ENCODE measurements at regions not wholly inside any gene's neighbourhood (a gene's known extent, or its start where the extent isn't known, plus 50 kb on each side); places are given as distances from the start of the nearest gene placed in this dataset.

DNA sequence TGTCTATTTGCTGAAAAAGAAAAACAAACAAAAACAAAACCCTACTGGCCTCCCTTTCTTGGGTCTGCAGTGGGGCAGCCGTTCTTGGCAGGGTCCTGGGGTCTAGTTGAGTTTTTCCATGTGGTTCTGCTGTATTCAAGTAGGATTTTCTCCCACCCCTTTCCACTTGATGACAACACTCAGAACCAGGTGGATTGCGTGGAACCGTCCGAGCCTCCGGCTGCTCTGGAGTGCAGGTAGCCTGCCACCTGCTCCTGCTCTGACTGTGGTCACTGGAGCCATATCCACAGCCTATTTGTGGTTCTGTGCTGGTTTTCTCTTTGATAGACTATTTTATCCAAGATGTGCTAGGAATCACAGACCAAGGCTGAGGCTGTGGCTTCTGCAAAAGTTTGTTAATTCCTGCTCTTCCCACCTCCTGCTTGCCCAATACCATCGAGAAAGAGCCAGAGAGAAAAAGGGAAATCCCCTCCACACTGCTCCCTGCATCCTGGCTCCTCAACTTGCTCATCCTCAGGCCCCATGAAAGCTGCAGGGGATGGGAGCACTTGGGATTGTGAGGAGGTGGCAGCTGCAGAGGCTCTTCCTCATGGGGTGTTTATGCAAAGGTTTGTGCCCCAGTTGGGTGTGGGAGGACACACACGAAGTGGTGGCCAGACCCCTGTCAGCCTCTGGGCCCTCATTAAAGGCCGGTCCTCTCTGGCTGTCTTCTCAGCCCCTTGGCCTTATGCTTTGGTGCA is 377.8 kb upstream of the TNRC6C start:
- H3K4me1 ChIP-seq (ENCODE audit: control insufficient read depth, insufficient read depth, low read length): no peaks in the 10 kb centered on the region
- H3K36me3 ChIP-seq (ENCODE audit: control insufficient read depth, insufficient read depth, low read length): no peaks in the 10 kb centered on the region
- no peak overlapping the region for H3K9ac ChIP-seq (ENCODE audit: low read length)
- no peak overlapping the region for H3K4me3 ChIP-seq (ENCODE audit: low read length)
- H3K27me3 ChIP-seq (ENCODE audit: control insufficient read depth, insufficient read depth, low read length): no peaks in the 10 kb centered on the region
- H3K9me3 ChIP-seq (ENCODE audit: control insufficient read depth, low read length): no peaks in the 10 kb centered on the region

DNA sequence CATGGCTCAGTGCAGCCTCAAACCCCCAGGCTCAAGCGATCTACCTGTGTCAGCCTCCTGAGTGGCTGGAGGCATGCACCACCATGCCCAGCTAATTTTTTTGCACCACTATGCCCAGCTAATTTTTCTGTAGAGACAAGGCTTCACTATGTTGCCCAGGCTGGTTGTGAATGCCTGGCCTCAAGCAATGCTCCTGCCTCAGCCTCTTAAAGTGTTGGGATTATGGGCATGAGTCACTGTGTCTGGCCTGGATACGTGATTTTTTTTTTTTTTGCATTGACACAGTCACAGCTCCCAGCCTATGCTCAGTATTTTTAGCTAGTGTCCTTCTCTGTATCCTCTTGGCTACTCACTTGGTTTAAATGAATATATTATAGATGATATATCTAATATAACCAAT is 377.0 kb upstream of the TNRC6C start:
- H3K4me3 ChIP-seq (ENCODE audit: low read length): no peak overlapping the region
- no peaks in the 10 kb centered on the region for H3K4me1 ChIP-seq (ENCODE audit: control insufficient read depth, insufficient read depth, low read length)
- H3K9me3 ChIP-seq (ENCODE audit: control insufficient read depth, low read length): no peaks in the 10 kb centered on the region
- H3K9ac ChIP-seq (ENCODE audit: low read length): no peak overlapping the region
- no peaks in the 10 kb centered on the region for H3K27me3 ChIP-seq (ENCODE audit: control insufficient read depth, insufficient read depth, low read length)
- no peaks in the 10 kb centered on the region for H3K36me3 ChIP-seq (ENCODE audit: control insufficient read depth, insufficient read depth, low read length)

DNA sequence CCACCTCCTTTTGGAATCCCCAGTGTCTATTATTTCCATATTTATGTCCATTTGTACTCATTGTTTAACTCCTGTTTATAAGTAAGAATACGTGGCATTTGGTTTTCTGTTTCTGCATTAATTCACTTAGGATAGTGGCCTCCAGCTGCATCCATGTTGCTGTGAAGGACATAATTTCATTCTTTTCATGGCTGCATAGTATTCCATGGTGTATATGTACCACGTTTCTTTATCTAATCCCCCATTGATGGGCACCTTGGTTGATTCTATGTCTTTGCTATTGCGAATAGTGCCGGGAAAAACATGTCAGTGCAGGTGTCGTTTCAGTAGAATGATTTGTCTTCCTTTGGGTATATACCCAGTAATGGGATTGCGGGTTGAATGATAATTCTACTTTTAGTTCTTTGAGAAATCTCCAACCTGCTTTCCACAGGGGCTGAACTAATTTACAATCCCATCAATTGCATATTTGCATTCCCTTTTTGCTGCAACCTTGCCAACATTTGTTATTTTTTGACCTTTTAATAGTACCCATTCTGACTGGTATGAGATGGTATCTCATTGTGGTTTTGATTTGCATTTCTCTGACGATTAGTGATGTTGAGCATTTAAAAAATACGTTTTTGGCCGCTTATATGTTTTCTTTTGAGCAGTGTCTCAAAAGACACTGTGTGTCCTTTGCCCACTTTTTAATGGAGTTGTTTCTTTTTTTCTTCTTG is 373.2 kb upstream of the TNRC6C start:
- Histone ChIP-seq H3K27me3 (ENCODE audit: control insufficient read depth, insufficient read depth, low read length) (no peaks in the 10 kb centered on the region), H3K4me1 (ENCODE audit: control insufficient read depth, insufficient read depth, low read length) (no peaks in the 10 kb centered on the region), H3K36me3 (ENCODE audit: control insufficient read depth, insufficient read depth, low read length) (no peaks in the 10 kb centered on the region), H3K9me3 (ENCODE audit: control insufficient read depth, low read length) (no peaks in the 10 kb centered on the region), H3K4me3 (ENCODE audit: low read length) (no peak overlapping the region), H3K9ac (ENCODE audit: low read length) (no peak overlapping the region)

- Histone ChIP-seq H3K9me3 (ENCODE audit: control insufficient read depth, low read length) (no peaks in the 10 kb centered on the region), H3K27me3 (ENCODE audit: control insufficient read depth, insufficient read depth, low read length) (peaks cover 3% of the 10 kb centered on the region), H3K4me3 (ENCODE audit: low read length) (no peak overlapping the region)
Observed at GRCh38 chr17:77590951-77591735, 367.4 kb upstream of the TNRC6C start.

GRCh38 chr17:77592106-77592865 is 366.2 kb upstream of the TNRC6C start:
- H3K27me3 ChIP-seq (ENCODE audit: control insufficient read depth, insufficient read depth, low read length): peaks cover 3% of the 10 kb centered on the region
- no peak overlapping the region for H3K4me3 ChIP-seq (ENCODE audit: low read length)
- no peaks in the 10 kb centered on the region for H3K4me1 ChIP-seq (ENCODE audit: control insufficient read depth, insufficient read depth, low read length)
- H3K9ac ChIP-seq (ENCODE audit: low read length): no peak overlapping the region
- no peaks in the 10 kb centered on the region for H3K36me3 ChIP-seq (ENCODE audit: control insufficient read depth, insufficient read depth, low read length)
- no peaks in the 10 kb centered on the region for H3K9me3 ChIP-seq (ENCODE audit: control insufficient read depth, low read length)

More at GRCh38 chr17:77590951-77591735, 367.4 kb upstream of the TNRC6C start:
- H3K4me1 ChIP-seq (ENCODE audit: control insufficient read depth, insufficient read depth, low read length): no peaks in the 10 kb centered on the region
- no peak overlapping the region for H3K9ac ChIP-seq (ENCODE audit: low read length)
- no peaks in the 10 kb centered on the region for H3K36me3 ChIP-seq (ENCODE audit: control insufficient read depth, insufficient read depth, low read length)

DNA sequence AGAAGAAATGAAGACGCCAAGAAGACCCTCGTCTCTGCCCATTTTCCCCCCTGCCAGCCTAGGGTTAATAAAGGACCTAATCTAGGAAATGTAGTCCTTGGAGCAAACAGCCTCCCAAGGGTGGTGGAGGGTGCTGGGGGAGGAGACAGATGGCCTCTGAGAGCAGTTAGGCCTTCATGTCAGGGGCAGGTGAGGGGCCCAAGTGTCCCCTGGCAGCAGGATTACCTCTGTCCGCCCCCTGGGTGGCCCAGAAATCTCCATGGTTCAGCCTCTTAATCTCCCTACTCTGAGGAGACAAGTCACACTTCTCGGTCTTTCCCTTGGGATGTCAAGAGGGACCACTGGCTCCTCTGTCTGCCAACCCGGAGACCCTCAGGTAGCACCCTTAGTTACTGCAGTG is 365.4 kb upstream of the TNRC6C start:
- Histone ChIP-seq H3K9ac (ENCODE audit: low read length) (no peak overlapping the region), H3K9me3 (ENCODE audit: control insufficient read depth, low read length) (no peaks in the 10 kb centered on the region), H3K36me3 (ENCODE audit: control insufficient read depth, insufficient read depth, low read length) (no peaks in the 10 kb centered on the region), H3K27me3 (ENCODE audit: control insufficient read depth, insufficient read depth, low read length) (peaks cover 3% of the 10 kb centered on the region), H3K4me3 (ENCODE audit: low read length) (no peak overlapping the region), H3K4me1 (ENCODE audit: control insufficient read depth, insufficient read depth, low read length) (no peaks in the 10 kb centered on the region)

GRCh38 chr17:77594416-77595209 is 363.9 kb upstream of the TNRC6C start:
- Histone ChIP-seq H3K27me3 (ENCODE audit: control insufficient read depth, insufficient read depth, low read length) (peaks cover 3% of the 10 kb centered on the region), H3K4me1 (ENCODE audit: control insufficient read depth, insufficient read depth, low read length) (no peaks in the 10 kb centered on the region), H3K36me3 (ENCODE audit: control insufficient read depth, insufficient read depth, low read length) (no peaks in the 10 kb centered on the region), H3K9me3 (ENCODE audit: control insufficient read depth, low read length) (no peaks in the 10 kb centered on the region), H3K9ac (ENCODE audit: low read length) (no peak overlapping the region), H3K4me3 (ENCODE audit: low read length) (no peak overlapping the region)

- Histone ChIP-seq H3K4me1 (ENCODE audit: control insufficient read depth, insufficient read depth, low read length) (no peaks in the 10 kb centered on the region), H3K4me3 (ENCODE audit: low read length) (no peak overlapping the region), H3K36me3 (ENCODE audit: control insufficient read depth, insufficient read depth, low read length) (no peaks in the 10 kb centered on the region), H3K9me3 (ENCODE audit: control insufficient read depth, low read length) (no peaks in the 10 kb centered on the region), H3K27me3 (ENCODE audit: control insufficient read depth, insufficient read depth, low read length) (no peaks in the 10 kb centered on the region), H3K9ac (ENCODE audit: low read length) (no peak overlapping the region)
Observed at GRCh38 chr17:77596491-77597417, 361.7 kb upstream of the TNRC6C start.

- Histone ChIP-seq H3K9me3 (ENCODE audit: control insufficient read depth, low read length) (no peaks in the 10 kb centered on the region), H3K36me3 (ENCODE audit: control insufficient read depth, insufficient read depth, low read length) (no peaks in the 10 kb centered on the region), H3K4me3 (ENCODE audit: low read length) (no peak overlapping the region), H3K27me3 (ENCODE audit: control insufficient read depth, insufficient read depth, low read length) (no peaks in the 10 kb centered on the region), H3K4me1 (ENCODE audit: control insufficient read depth, insufficient read depth, low read length) (peaks cover 2% of the 10 kb centered on the region), H3K9ac (ENCODE audit: low read length) (no peak overlapping the region)
Observed at GRCh38 chr17:77597418-77598240, 360.9 kb upstream of the TNRC6C start.

DNA sequence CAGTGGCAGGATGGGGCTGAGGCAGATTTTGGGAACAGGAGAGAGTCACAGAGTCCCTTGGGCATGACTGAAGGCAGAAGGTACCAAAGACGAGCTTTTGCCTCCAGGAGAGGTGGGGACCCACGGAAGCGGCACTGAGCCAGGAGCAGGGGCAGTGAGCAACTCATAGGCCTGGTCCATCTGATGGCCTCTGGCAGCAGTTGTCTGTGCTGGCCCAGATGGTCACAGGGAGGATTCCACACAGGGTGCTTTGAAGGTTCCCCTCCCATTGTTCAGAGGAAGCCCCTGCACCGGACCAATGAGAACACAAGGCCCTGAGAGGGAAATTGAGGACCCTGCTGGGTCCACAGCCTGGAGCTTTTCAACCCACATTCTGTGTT is 360.3 kb upstream of the TNRC6C start:
- H3K27me3 ChIP-seq (ENCODE audit: control insufficient read depth, insufficient read depth, low read length): no peaks in the 10 kb centered on the region
- no peak overlapping the region for H3K9ac ChIP-seq (ENCODE audit: low read length)
- H3K4me3 ChIP-seq (ENCODE audit: low read length): no peak overlapping the region
- peaks cover 6% of the 10 kb centered on the region for H3K4me1 ChIP-seq (ENCODE audit: control insufficient read depth, insufficient read depth, low read length)
- H3K36me3 ChIP-seq (ENCODE audit: control insufficient read depth, insufficient read depth, low read length): no peaks in the 10 kb centered on the region
- no peaks in the 10 kb centered on the region for H3K9me3 ChIP-seq (ENCODE audit: control insufficient read depth, low read length)
